ENCODE measurements at regions not wholly inside any gene's neighbourhood (a gene's known extent, or its start where the extent isn't known, plus 50 kb on each side); places are given as distances from the start of the nearest gene placed in this dataset.

GRCh38 chr1:43052786-43053439, 94.2 kb upstream of the SLC2A1 start:
- TF ChIP-seq EZH2 (IDR thresholded peaks at IDR 0.05; ENCODE audit: insufficient read depth, poor library complexity, severe bottlenecking) (no peak), EZH2phosphoT487 (IDR thresholded peaks at IDR 0.05; ENCODE audit: insufficient read depth, low read depth) (no peak)
